ENCODE measurements at regions not wholly inside any gene's neighbourhood (a gene's known extent, or its start where the extent isn't known, plus 50 kb on each side); places are given as distances from the start of the nearest gene placed in this dataset.

GRCh38 chr2:30310371-30310770 is 79.0 kb downstream of the LBH start:
- peak overlapping the region; percentile 26 for H3K4me2 ChIP-seq (ENCODE audit: low read depth, low read length, poor library complexity, severe bottlenecking)
- H3K4me1 ChIP-seq (ENCODE audit: low read length), result peaks cover 8% of the 10 kb centered on the region
- H3K9ac ChIP-seq (ENCODE audit: low read length), result no peak overlapping the region
- H3K9me3 ChIP-seq (ENCODE audit: low read length), result no peaks in the 10 kb centered on the region
- H3K27me3 ChIP-seq (ENCODE audit: low read length), result no peaks in the 10 kb centered on the region
- H3K79me2 ChIP-seq (ENCODE audit: low read length), result no peaks in the 10 kb centered on the region
- H3K9me2 ChIP-seq (replicated peaks; ENCODE audit: insufficient read depth, low read length), result no peaks in the 10 kb centered on the region
- H2AFZ ChIP-seq (ENCODE audit: low read length), result no peak overlapping the region
- H3K4me3 ChIP-seq (ENCODE audit: low read length), result no peak overlapping the region
- H4K20me1 ChIP-seq (ENCODE audit: insufficient read depth, low read depth, low read length), result no peaks in the 10 kb centered on the region
- no peaks in the 10 kb centered on the region for H3K36me3 ChIP-seq (ENCODE audit: insufficient read depth, low read length)
- no peak overlapping the region for H3K27ac ChIP-seq (ENCODE audit: low read length)
- no peak for DNase-seq

GRCh38 chr2:30310955-30311354 is 79.6 kb downstream of the LBH start:
- Histone ChIP-seq H3K36me3 (ENCODE audit: insufficient read depth, low read length) (no peaks in the 10 kb centered on the region), H3K9me2 (replicated peaks; ENCODE audit: insufficient read depth, low read length) (no peaks in the 10 kb centered on the region), H3K4me3 (ENCODE audit: low read length) (no peak overlapping the region), H3K79me2 (ENCODE audit: low read length) (no peaks in the 10 kb centered on the region), H3K4me1 (ENCODE audit: low read length) (peaks cover 8% of the 10 kb centered on the region), H3K27ac (ENCODE audit: low read length) (no peak overlapping the region), H3K27me3 (ENCODE audit: low read length) (no peaks in the 10 kb centered on the region), H2AFZ (ENCODE audit: low read length) (no peak overlapping the region), H3K9me3 (ENCODE audit: low read length) (no peaks in the 10 kb centered on the region), H4K20me1 (ENCODE audit: insufficient read depth, low read depth, low read length) (no peaks in the 10 kb centered on the region), H3K9ac (ENCODE audit: low read length) (no peak overlapping the region), H3K4me2 (ENCODE audit: low read depth, low read length, poor library complexity, severe bottlenecking) (peak overlapping the region; percentile 26)
- DNase-seq, result no peak

GRCh38 chr2:30311711-30312110 is 80.4 kb downstream of the LBH start:
- Histone ChIP-seq H3K27me3 (ENCODE audit: low read length) (no peaks in the 10 kb centered on the region), H4K20me1 (ENCODE audit: insufficient read depth, low read depth, low read length) (no peaks in the 10 kb centered on the region), H3K27ac (ENCODE audit: low read length) (no peak overlapping the region), H3K9me3 (ENCODE audit: low read length) (no peaks in the 10 kb centered on the region), H3K79me2 (ENCODE audit: low read length) (no peaks in the 10 kb centered on the region), H3K36me3 (ENCODE audit: insufficient read depth, low read length) (no peaks in the 10 kb centered on the region), H3K4me2 (ENCODE audit: low read depth, low read length, poor library complexity, severe bottlenecking) (no peak overlapping the region), H2AFZ (ENCODE audit: low read length) (no peak overlapping the region), H3K4me1 (ENCODE audit: low read length) (peaks cover 8% of the 10 kb centered on the region), H3K4me3 (ENCODE audit: low read length) (no peak overlapping the region), H3K9ac (ENCODE audit: low read length) (no peak overlapping the region), H3K9me2 (replicated peaks; ENCODE audit: insufficient read depth, low read length) (no peaks in the 10 kb centered on the region)
- DNase-seq, result no peak

- no peak overlapping the region for H3K4me3 ChIP-seq (ENCODE audit: low read length)
- no peak overlapping the region for H3K9ac ChIP-seq (ENCODE audit: low read length)
- DNase-seq, result no peak
- H3K4me2 ChIP-seq (ENCODE audit: low read depth, low read length, poor library complexity, severe bottlenecking), result no peak overlapping the region
- H3K27ac ChIP-seq (ENCODE audit: low read length), result no peak overlapping the region
- no peaks in the 10 kb centered on the region for H3K79me2 ChIP-seq (ENCODE audit: low read length)
- no peaks in the 10 kb centered on the region for H4K20me1 ChIP-seq (ENCODE audit: insufficient read depth, low read depth, low read length)
- no peaks in the 10 kb centered on the region for H3K9me2 ChIP-seq (replicated peaks; ENCODE audit: insufficient read depth, low read length)
- H3K9me3 ChIP-seq (ENCODE audit: low read length), result no peaks in the 10 kb centered on the region
- H3K4me1 ChIP-seq (ENCODE audit: low read length), result peaks cover 8% of the 10 kb centered on the region
- no peaks in the 10 kb centered on the region for H3K36me3 ChIP-seq (ENCODE audit: insufficient read depth, low read length)
- H3K27me3 ChIP-seq (ENCODE audit: low read length), result no peaks in the 10 kb centered on the region
- no peak overlapping the region for H2AFZ ChIP-seq (ENCODE audit: low read length)
Measured at GRCh38 chr2:30312916-30313315, 81.6 kb downstream of the LBH start.

- Histone ChIP-seq H3K9me3 (ENCODE audit: low read length) (no peaks in the 10 kb centered on the region), H3K4me2 (ENCODE audit: low read depth, low read length, poor library complexity, severe bottlenecking) (no peak overlapping the region), H2AFZ (ENCODE audit: low read length) (no peak overlapping the region), H4K20me1 (ENCODE audit: insufficient read depth, low read depth, low read length) (no peaks in the 10 kb centered on the region), H3K36me3 (ENCODE audit: insufficient read depth, low read length) (no peaks in the 10 kb centered on the region), H3K27me3 (ENCODE audit: low read length) (no peaks in the 10 kb centered on the region), H3K9ac (ENCODE audit: low read length) (no peak overlapping the region), H3K79me2 (ENCODE audit: low read length) (no peaks in the 10 kb centered on the region), H3K4me3 (ENCODE audit: low read length) (no peak overlapping the region), H3K27ac (ENCODE audit: low read length) (no peak overlapping the region), H3K4me1 (ENCODE audit: low read length) (peaks cover 8% of the 10 kb centered on the region), H3K9me2 (replicated peaks; ENCODE audit: insufficient read depth, low read length) (no peaks in the 10 kb centered on the region)
- DNase-seq, result no peak
Measured at GRCh38 chr2:30314981-30315380, 83.6 kb downstream of the LBH start.

GRCh38 chr2:30315391-30316063 is 84.2 kb downstream of the LBH start:
- H3K27me3 ChIP-seq (ENCODE audit: low read length), result no peaks in the 10 kb centered on the region
- DNase-seq, result no peak
- no peaks in the 10 kb centered on the region for H3K9me3 ChIP-seq (ENCODE audit: low read length)
- H3K9me2 ChIP-seq (replicated peaks; ENCODE audit: insufficient read depth, low read length), result no peaks in the 10 kb centered on the region
- no peak overlapping the region for H3K4me2 ChIP-seq (ENCODE audit: low read depth, low read length, poor library complexity, severe bottlenecking)
- no peak overlapping the region for H3K27ac ChIP-seq (ENCODE audit: low read length)
- no peaks in the 10 kb centered on the region for H3K36me3 ChIP-seq (ENCODE audit: insufficient read depth, low read length)
- H3K79me2 ChIP-seq (ENCODE audit: low read length), result no peaks in the 10 kb centered on the region
- peaks cover 7% of the 10 kb centered on the region for H3K4me1 ChIP-seq (ENCODE audit: low read length)
- H4K20me1 ChIP-seq (ENCODE audit: insufficient read depth, low read depth, low read length), result no peaks in the 10 kb centered on the region
- no peak overlapping the region for H3K9ac ChIP-seq (ENCODE audit: low read length)
- H3K4me3 ChIP-seq (ENCODE audit: low read length), result no peak overlapping the region
- no peak overlapping the region for H2AFZ ChIP-seq (ENCODE audit: low read length)

GRCh38 chr2:30316408-30316807 is 85.1 kb downstream of the LBH start:
- H3K27me3 ChIP-seq (ENCODE audit: low read length), result no peaks in the 10 kb centered on the region
- H3K4me2 ChIP-seq (ENCODE audit: low read depth, low read length, poor library complexity, severe bottlenecking), result no peak overlapping the region
- no peak overlapping the region for H3K9ac ChIP-seq (ENCODE audit: low read length)
- H3K79me2 ChIP-seq (ENCODE audit: low read length), result no peaks in the 10 kb centered on the region
- no peak overlapping the region for H3K4me3 ChIP-seq (ENCODE audit: low read length)
- H3K9me2 ChIP-seq (replicated peaks; ENCODE audit: insufficient read depth, low read length), result no peaks in the 10 kb centered on the region
- no peaks in the 10 kb centered on the region for H4K20me1 ChIP-seq (ENCODE audit: insufficient read depth, low read depth, low read length)
- H3K4me1 ChIP-seq (ENCODE audit: low read length), result no peaks in the 10 kb centered on the region
- no peak overlapping the region for H3K27ac ChIP-seq (ENCODE audit: low read length)
- H2AFZ ChIP-seq (ENCODE audit: low read length), result no peak overlapping the region
- H3K9me3 ChIP-seq (ENCODE audit: low read length), result no peaks in the 10 kb centered on the region
- no peak for DNase-seq
- no peaks in the 10 kb centered on the region for H3K36me3 ChIP-seq (ENCODE audit: insufficient read depth, low read length)

- H3K27ac ChIP-seq (ENCODE audit: low read length), result no peak overlapping the region
- H3K9me3 ChIP-seq (ENCODE audit: low read length), result no peaks in the 10 kb centered on the region
- no peak overlapping the region for H3K4me2 ChIP-seq (ENCODE audit: low read depth, low read length, poor library complexity, severe bottlenecking)
- no peak overlapping the region for H3K4me3 ChIP-seq (ENCODE audit: low read length)
- H3K9me2 ChIP-seq (replicated peaks; ENCODE audit: insufficient read depth, low read length), result no peaks in the 10 kb centered on the region
- no peaks in the 10 kb centered on the region for H3K4me1 ChIP-seq (ENCODE audit: low read length)
- H2AFZ ChIP-seq (ENCODE audit: low read length), result no peak overlapping the region
- no peak overlapping the region for H3K9ac ChIP-seq (ENCODE audit: low read length)
- H4K20me1 ChIP-seq (ENCODE audit: insufficient read depth, low read depth, low read length), result no peaks in the 10 kb centered on the region
- no peaks in the 10 kb centered on the region for H3K79me2 ChIP-seq (ENCODE audit: low read length)
- no peaks in the 10 kb centered on the region for H3K36me3 ChIP-seq (ENCODE audit: insufficient read depth, low read length)
- no peaks in the 10 kb centered on the region for H3K27me3 ChIP-seq (ENCODE audit: low read length)
- DNase-seq, result no peak
Measured at GRCh38 chr2:30318987-30319782, 87.9 kb downstream of the LBH start.
